Tibial nerve (tissue), 4 donors: ENCODE measurements at regions not wholly inside any gene's neighbourhood (a gene's known extent, or its start where the extent isn't known, plus 50 kb on each side); places are given as distances from the start of the nearest gene placed in this dataset.

Source experiments
- DNase-seq, 2 donors: peaks; one replicate each; pipeline ENCODE4 v3.0.0-alpha.2; 2019; ENCODE audit warnings: low spot score in 2 of 2
- H3K27ac ChIP-seq, 4 donors: fragments of 200-600 bp; sonication (generic) in 3 of 4; one replicate each; pipeline ENCODE4 v1.5.1; 2017 to 2019; ENCODE audit warnings: mild to moderate bottlenecking in 1 of 4
- H3K27me3 ChIP-seq, 2 donors: fragments of 200-600 bp; sonication (generic) in 1 of 2; one replicate each; pipeline versions ENCODE4 v1.5.1 to v1.6.0; 2017 to 2019
- H3K36me3 ChIP-seq, 3 donors: fragments of 200-600 bp; sonication (generic); one replicate each; pipeline ENCODE4 v1.5.1; 2018 to 2019
- H3K4me1 ChIP-seq, 4 donors: fragments of 200-600 bp; sonication (generic) in 3 of 4; one replicate each; pipeline ENCODE4 v1.5.1; 2017 to 2019
- H3K4me3 ChIP-seq, 4 donors: fragments of 200-600 bp; sonication (generic) in 3 of 4; one replicate each; pipeline ENCODE4 v1.5.1; 2017 to 2019; ENCODE audit warnings: mild to moderate bottlenecking in 1 of 4, moderate library complexity in 1 of 4
- H3K9me3 ChIP-seq, 4 donors: fragments of 200-600 bp; sonication (generic) in 3 of 4; one replicate each; pipeline ENCODE4 v1.5.1; 2017 to 2019
- CTCF ChIP-seq, 5 experiments: fragments of 200-600 bp in 3 of 5; fragments of 450-650 bp in 2 of 5; sonication (generic) in 3 of 5; IDR thresholded peaks; one replicate each; pipeline ENCODE4 v1.5.1; 2016 to 2019; ENCODE audit warnings: antibody characterized with exemption in 5 of 5, mild to moderate bottlenecking in 3 of 5, moderate library complexity in 2 of 5
- EP300 ChIP-seq, 2 donors: sonication (generic); formaldehyde crosslinking; IDR thresholded peaks; one replicate each; pipeline ENCODE4 v1.6.1; 2017; ENCODE audit warnings: antibody characterized with exemption in 2 of 2, mild to moderate bottlenecking in 1 of 2
- POLR2A ChIP-seq, 2 donors: fragments of 450-650 bp; IDR thresholded peaks; one replicate each; pipeline ENCODE4 v1.6.1; 2017; ENCODE audit warnings: antibody characterized with exemption in 2 of 2, mild to moderate bottlenecking in 2 of 2, moderate library complexity in 2 of 2
- whole genome bisulfite sequencing, 2 donors: methylation state at CpG; one replicate each; pipeline ENCODE4 v1.1.5; 2018; 5-methylcytosine and 5-hydroxymethylcytosine counted together

GRCh38 chr12:29050503-29050902 lies 98.6 kb upstream of the FAR2 start:
- no peaks in the 10 kb centered on the region for H3K4me1 ChIP-seq
- WGBS, 2 donors, result 46 to 94% methylated on average over 3 of the region's 3 CpGs
- no peak for DNase-seq

GRCh38 chr12:29051221-29051620 lies 97.9 kb upstream of the FAR2 start:
- WGBS, 2 donors, result 72 to 83% methylated on average over 2 of the region's 2 CpGs
- H3K36me3 ChIP-seq, result no peaks in the 10 kb centered on the region
- H3K4me3 ChIP-seq, result no peak overlapping the region
- H3K27ac ChIP-seq, result no peak overlapping the region
- no peaks in the 10 kb centered on the region for H3K27me3 ChIP-seq
- DNase-seq, result no peak
- H3K9me3 ChIP-seq, result no peaks in the 10 kb centered on the region
- H3K4me1 ChIP-seq, result no peaks in the 10 kb centered on the region
- no peak for TF ChIP-seq POLR2A (IDR thresholded peaks at IDR 0.05)
- TF ChIP-seq CTCF (IDR thresholded peaks at IDR 0.05), result no peak
- no peak for TF ChIP-seq EP300 (IDR thresholded peaks at IDR 0.05)

More at GRCh38 chr12:29050503-29050902, 98.6 kb upstream of the FAR2 start:
- no peaks in the 10 kb centered on the region for H3K9me3 ChIP-seq
- H3K27me3 ChIP-seq, result no peaks in the 10 kb centered on the region
- H3K36me3 ChIP-seq, result no peaks in the 10 kb centered on the region
- H3K27ac ChIP-seq, result no peak overlapping the region
- no peak overlapping the region for H3K4me3 ChIP-seq
- TF ChIP-seq CTCF (IDR thresholded peaks at IDR 0.05) (no peak), EP300 (IDR thresholded peaks at IDR 0.05) (no peak), POLR2A (IDR thresholded peaks at IDR 0.05) (no peak)

DNA sequence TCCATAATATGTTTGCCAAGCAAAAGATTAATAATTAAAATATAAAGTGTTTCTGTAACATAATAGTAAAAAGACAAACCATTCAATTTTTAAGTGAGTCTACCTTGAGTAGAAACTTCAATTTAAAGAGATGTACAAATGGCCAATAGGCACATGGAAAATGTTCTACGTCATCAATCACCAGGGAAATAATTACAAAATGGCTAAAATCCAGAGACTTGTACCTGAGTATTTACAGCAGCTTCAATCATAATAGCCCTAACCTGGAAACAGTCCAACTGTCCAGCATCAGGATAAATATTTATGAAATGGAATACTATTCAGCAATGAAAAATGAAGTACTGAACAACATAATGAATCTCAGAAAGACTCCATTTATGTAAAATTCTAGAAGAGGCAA lies 95.5 kb upstream of the FAR2 start:
- TF ChIP-seq EP300 (IDR thresholded peaks at IDR 0.05) (no peak), POLR2A (IDR thresholded peaks at IDR 0.05) (no peak)
- Histone ChIP-seq H3K4me3 (no peak overlapping the region), H3K4me1 (no peaks in the 10 kb centered on the region), H3K27ac (no peak overlapping the region), H3K9me3 (no peaks in the 10 kb centered on the region), H3K27me3 (no peaks in the 10 kb centered on the region), H3K36me3 (no peaks in the 10 kb centered on the region)
- 93 to 100% methylated on average over 1 of the region's 1 CpG for WGBS, 2 donors
- no peak for DNase-seq

GRCh38 chr12:29054858-29055663 lies 94.0 kb upstream of the FAR2 start:
- Histone ChIP-seq H3K36me3 (no peaks in the 10 kb centered on the region), H3K4me3 (no peak overlapping the region), H3K27me3 (no peaks in the 10 kb centered on the region), H3K9me3 (no peaks in the 10 kb centered on the region), H3K4me1 (no peaks in the 10 kb centered on the region), H3K27ac (no peak overlapping the region)
- TF ChIP-seq CTCF (IDR thresholded peaks at IDR 0.05) (no peak), EP300 (IDR thresholded peaks at IDR 0.05) (no peak), POLR2A (IDR thresholded peaks at IDR 0.05) (no peak)
- whole genome bisulfite sequencing, 2 donors, result 47 to 58% methylated on average over 3 of the region's 3 CpGs
- DNase-seq, result no peak

GRCh38 chr12:29066011-29066588 lies 83.0 kb upstream of the FAR2 start:
- TF ChIP-seq CTCF (IDR thresholded peaks at IDR 0.05) (no peak), POLR2A (IDR thresholded peaks at IDR 0.05) (no peak), EP300 (IDR thresholded peaks at IDR 0.05) (peak in 1 of 2 donors; percentile 84)
- 29 to 45% methylated on average over 1 of the region's 1 CpG for WGBS, 2 donors
- Histone ChIP-seq H3K27ac (peak overlapping the region in 2 of 4 donors; percentile 49 to 75), H3K4me1 (peaks cover 0 to 14% (median 0%) of the 10 kb centered on the region in 4 donors), H3K36me3 (no peaks in the 10 kb centered on the region), H3K27me3 (no peaks in the 10 kb centered on the region), H3K9me3 (peaks cover 0 to 5% (median 0%) of the 10 kb centered on the region in 4 donors), H3K4me3 (no peak overlapping the region)
- DNase-seq, result peak in 1 of 2 donors; percentile 28
